HG03060 (cell line): ENCODE measurements at regions not wholly inside any gene's neighbourhood (a gene's known extent, or its start where the extent isn't known, plus 50 kb on each side); places are given as distances from the start of the nearest gene placed in this dataset.
"Not testable (repeated sequence)": the region's sequence is repeated elsewhere in the genome, so short reads cannot be mapped to it uniquely, and the experiment has no call there.

Source experiments
- ATAC-seq: cut with Tn5 transposase; IDR thresholded peaks from one replicate; pipeline ENCODE4 v1.9.1; 2021; ENCODE audit warnings: low read depth, moderate number of reproducible peaks; ENCODE audit not compliant: unreplicated experiment

DNA sequence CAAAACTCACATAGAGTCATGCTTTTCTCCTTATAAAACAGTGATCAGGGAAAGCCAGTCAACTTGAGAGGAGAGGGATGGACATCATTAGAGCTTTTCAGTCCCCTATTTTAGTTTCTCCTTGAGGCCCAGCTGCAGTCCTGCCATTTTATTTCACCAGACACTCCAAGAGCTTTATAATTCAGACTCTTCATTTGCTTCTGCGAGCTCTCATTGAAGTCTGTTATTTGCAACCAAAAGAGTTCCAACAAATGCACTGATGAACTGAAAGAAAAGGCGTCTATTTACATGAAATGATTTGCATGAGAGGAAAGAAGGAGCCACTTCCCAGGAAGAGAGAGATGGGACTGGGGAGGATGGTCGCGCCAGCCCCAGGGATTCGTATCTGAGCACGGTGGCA is 86.8 kb downstream of the NDUFA12 start:
- ATAC-seq: no peak

DNA sequence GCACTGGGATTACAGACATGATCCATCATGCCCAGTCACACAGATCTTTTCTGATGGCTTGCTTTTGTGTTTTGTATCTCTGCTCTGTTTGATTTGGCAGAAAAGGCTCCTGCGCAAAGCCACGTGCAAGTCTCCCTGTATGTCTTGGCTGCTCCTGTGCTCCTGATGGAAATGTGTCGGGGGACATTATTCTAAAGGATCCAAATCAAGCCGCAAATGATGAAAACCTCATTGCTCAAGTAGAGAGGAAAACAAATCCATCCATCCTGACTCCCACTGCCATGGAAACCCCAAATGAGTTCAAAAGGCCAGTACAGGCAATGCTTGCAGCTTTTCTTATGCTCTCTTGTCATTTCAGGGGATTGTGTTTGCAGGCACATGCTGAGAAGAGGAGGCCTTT is 93.8 kb downstream of the NDUFA12 start:
- ATAC-seq: no peak

DNA sequence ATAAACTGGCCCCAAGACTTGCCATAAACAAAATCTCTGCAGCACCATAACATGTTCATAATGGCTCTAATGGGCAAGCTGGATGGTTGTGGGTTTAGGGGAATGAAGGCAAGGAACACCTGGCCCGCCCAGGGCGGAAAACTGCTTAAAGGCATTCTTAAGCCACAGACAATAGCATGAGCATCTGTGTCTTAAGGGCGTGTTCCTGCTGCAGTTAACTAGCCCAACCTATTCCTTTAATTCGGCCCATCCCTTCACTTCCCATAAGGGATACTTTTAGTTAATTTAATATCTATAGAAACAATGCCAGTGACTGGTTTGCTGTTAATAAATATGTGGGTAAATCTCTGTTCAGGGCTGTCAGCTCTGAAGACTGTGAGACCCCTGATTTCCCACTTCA is 97.7 kb downstream of the NDUFA12 start:
- ATAC-seq: not testable (repeated sequence)

DNA sequence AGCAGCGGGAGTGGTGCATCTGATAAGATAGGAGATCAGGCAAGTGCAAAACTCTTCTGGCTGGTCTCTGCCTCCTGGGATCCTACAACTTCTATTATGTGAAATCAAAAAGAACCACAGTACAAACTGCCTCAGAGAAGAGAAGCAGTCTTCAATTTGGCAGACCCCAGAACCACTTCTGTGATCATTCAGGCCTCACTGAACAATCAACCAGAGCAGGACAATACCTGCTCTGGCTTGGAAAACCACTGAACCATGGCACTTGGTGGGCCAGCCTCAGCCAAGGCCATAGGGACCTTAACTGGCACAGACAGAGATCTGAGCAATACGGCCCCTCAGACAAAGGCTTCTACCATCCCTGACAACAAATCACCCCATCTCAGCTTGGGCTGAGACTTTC is 103.0 kb downstream of the NDUFA12 start:
- ATAC-seq: no peak

DNA sequence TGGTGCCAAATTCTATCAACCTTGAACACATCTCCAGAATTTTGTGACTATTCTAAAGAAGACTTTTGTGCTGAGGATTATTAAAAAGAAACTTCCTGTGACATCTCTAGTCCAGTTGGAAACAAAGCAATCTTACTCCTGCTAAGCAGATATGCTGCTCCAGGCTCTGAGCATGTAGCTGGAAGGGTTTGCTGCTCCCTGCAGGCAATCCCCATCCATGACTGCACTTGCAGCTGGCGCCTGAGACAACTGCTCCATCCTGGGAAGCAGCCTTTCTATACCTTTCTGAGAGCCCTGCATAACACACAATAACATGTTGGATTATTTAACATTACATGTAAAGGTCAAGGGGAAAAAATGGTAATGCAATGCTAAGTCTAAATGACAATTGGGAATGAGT is 105.1 kb downstream of the NDUFA12 start:
- ATAC-seq: no peak

DNA sequence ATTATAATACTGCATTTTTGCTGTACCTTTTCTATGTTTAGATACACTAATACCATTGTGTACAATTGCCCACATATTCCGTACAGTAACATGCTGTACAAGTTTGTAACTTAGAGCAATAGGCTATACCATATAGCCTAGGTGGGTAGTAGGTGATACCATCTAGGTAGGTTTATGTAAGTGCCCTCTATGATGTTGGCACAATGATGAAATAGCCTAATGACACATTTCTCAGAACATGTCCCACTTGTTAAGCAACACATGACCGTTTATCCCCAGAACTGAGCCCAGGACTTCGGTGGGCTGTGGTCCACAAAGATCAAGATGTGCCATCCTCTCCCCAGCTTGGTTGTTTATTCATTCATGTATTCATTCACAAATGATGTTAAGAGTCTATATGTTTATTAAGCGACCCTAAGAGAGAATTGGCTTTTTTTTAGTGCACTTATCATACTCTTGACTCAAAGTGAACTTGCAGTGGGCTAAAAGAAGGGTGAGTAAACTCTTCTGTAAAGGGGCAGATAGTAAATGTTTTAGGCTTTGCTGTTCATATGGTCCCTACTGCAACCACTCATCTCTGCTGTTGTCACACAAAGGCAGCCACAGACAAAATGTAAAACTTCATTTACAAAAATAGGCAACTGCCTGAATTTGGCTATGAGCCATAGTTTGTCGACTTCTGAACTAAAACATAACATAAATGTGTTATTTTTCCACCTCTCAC is 110.8 kb downstream of the NDUFA12 start:
- ATAC-seq: no peak

DNA sequence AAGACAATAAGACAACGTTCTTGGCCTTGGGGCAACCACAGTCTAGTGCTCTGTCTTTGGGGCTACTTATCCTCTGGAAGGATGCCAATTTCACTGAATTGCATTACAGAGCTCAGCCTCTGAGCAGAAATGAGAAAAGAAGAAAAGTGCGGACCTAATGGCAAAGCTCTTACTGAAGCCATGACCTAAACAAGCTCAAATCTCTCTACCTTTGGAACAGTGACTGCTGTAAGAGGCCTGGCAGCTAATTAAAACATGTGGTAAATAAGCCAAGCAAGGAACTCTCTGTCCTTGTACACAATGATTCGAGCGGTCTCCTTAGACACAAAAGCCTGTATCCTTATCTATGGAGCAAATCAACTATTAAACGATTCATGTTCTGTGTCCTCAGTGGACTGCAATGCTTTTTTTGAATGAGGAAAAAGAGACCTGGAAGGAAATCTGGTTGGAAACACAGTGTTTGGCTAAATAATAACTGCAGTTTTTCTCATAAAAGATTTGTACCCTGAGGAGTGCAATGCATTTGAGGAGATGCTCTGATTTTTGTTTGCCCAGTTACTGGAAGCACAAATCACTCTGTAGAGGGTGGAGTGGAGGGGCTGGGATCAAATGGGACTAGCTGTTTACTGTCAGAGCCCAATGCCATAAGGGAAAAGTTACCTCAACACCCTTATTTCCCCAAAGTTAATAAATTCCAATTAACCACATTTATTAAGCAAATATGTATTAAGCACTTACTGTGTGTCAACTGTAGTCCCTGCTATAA is 113.9 kb downstream of the NDUFA12 start:
- no peak for ATAC-seq

DNA sequence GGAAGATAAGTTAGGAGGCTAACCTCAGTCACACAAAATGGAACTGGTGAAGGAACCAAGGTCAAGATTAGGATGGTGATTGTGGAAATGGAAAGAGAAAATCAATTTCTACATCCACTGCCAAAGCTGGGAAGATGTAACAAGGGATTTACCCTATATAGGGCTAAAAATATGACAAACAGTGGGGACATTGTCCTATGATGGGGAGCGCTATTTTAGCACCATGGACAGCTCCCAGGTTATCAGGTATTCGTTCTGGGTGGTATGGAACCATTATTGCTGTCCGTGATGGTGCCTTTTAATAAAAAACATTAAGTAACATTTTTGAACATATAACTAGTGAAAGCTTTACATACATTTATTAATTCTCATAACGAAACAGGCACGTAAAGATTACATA is 124.0 kb downstream of the NDUFA12 start:
- no peak for ATAC-seq

DNA sequence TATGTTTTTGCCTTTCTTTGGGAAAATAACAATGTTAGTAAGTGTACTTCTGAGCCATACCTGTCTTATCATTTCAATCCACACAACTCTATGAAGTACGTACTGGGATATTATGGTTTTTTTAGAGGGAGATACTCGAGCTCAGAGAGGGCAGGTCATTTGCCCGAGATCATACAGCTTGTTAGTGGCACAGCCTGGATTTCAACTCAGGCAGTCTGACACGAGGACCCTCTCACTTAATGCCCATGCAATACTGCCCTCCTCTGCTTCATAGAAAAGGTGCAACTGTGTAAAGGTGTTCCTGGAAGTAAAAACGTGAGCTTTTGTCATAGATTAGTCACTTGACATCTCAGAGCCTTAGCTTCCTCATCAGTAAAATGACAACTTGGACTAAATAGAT is 128.0 kb downstream of the NDUFA12 start:
- ATAC-seq: peak; percentile 56

DNA sequence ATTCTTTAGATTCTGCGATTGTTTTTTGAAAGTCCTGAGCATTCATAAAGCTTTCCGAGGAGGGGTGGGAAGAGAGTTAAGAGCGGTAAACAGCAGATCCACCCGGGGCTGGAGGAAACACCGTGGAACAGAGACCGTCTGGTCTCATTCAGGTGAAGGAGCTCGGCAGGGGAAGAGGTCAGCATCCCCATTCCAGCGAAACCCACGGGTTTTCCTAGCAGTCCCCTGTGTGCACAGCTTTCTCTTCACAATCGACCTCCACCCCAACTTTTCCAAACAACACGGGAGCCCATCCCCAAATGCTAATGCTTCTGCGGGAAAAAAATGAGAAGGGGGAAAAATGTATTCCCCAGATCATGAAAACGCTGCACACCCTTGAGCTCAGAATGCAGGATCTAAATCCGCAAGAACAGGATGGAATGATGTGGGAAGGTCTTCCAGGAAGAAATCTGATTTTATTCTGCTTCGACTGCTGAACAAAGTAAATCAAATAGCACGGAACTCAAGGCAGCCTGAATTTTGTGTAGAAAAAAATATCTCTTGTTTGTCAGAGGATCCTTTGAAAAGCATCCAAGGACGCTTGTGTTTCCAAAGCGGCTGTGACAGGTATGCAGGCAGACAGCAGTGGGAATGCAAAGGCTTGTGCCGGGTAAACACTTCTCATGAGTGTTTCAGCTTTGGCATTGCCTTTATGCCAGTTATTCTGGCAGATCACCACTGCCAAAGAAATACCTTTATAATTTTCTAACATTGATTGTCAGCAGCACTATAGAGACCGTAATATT is 128.8 kb downstream of the NDUFA12 start:
- ATAC-seq: no peak

DNA sequence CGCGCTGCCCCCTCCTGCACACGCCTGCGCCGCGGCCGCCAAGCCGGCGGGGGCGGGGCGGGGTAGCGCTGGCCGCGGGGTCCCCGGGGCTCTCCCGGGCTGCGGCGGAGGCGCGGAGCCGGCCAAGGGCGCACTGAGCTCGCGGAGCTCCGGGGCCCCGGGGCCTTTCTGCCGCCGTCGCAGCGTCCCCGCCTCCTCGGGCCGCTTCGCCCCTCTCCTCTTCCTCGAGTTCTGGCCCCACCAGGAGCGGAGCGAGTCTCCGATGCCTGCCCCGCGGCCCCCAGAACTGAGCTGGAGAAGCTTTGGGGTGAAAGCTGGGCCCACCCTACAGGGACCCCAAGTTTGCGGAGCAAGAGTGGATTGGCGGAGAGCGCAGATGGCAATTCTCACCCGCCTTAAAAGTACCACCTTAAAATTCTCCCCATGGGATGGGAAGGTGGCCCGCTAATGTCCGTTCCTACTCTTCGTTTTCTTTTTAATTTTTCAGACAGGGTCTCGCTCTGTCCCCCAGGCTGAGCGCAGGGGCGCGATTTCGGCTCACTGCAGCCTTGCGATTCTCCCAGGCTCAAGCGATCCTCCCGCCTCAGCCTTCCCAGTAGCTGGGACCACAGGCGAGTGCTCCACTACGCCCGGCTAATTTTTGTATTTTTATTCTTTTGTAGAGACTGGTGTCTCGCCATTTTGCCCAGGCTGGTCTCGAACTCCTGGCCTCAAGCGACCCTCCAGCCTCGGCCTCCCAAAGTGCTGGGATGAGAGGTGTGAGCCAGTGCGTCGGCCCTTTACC is 129.6 kb downstream of the NDUFA12 start:
- ATAC-seq: no peak

DNA sequence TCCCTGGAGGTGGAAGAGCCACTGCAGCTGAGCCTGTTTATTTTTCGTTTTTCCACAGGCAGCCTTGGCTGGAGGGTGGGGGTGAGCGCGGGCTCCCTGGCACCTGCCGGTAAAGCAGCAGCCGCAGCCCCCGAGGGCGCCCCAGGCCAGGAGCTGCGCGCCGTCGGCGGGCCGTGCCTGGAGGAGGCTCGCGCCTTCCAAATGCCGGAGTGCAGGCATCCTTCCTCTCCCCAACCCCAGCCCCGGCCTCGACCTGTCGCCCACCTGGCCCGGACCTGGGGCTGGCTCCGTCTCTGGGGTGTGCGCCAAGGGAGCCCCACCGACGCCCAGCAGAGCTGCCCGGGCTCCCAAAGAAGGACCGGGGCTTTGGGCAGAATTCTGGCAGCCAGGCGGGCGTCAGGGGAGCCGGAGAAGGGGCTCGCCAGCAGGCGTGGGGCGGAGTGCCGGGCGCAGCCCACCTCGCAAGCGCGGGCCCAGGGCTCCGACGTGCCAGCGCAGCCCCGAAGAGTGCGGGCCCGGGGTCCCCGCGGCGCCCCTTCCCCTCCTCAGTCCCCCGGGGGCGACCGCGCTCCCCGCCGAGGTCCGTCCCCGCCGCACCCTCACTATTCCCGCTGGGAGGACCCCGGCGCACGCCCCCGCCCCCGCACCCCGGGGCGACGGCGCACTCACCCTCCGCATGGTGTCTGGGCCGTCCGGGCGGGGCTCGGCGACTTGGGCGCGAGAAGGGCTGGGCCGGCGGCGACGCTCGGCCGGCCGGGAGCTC is 130.3 kb downstream of the NDUFA12 start:
- no peak for ATAC-seq

DNA sequence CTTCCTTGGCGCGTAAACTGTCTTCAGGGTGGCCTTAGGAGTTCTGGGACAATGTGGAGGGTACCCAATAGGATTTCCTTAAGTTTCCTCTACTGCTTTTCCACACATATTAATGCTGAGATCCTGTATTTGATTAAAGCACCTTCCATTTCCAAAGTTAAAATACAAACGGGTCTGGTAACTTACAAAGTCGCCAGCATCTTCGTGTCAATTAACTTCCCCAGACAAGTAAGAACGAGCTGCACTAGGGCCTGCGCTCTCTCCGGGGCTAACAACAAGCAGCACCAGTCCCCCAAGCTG is 130.9 kb downstream of the NDUFA12 start:
- no peak for ATAC-seq

DNA sequence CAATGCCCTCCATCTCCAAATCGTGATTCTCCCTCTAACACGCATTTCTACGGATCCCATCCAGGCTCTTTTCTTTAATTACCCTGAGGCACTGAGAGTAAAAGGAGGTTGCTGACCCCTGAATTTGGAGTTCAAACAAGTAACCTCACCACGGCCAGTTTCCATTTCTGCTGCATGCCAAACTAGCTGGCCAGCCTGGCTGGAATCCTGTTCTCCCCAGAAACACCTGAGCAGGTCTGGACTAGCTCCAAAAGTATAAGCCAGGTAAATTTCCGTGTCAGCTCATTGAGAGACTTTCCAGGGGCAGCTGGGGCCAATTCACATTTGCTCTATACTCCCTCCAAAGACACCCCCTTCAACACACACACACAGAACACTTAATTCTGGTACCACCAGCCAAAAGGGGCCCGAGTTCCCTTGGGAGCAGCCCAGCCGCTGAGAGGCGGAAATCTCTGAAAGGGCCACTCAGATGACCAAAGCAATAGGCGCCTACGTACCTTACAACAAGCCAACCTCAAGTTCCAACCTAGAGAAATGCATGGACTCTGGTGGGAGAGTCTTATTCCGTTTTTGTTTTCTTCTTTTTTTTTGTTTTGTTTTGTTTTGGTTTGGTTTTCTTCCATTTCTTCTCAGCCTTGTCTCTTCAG is 131.4 kb downstream of the NDUFA12 start:
- no peak for ATAC-seq

DNA sequence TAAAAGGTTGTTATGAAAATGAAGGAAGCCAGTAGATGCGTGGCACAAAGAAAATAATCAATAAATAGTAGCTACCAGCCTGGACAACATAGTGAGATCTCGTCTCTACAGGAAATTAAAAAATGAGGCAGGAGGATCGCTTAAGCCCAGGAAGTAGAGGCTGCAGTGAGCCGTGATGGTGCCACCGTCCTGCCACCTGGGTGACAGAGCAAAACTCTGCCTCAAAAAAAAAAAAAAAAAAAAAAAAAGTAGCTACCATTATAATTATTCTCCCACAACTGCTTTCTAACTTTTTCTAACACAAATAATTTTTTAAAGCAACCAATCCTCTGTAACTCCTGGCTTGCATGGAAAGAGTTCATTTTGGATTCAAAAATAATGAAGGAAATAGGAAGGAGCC is 133.0 kb downstream of the NDUFA12 start:
- no peak for ATAC-seq

DNA sequence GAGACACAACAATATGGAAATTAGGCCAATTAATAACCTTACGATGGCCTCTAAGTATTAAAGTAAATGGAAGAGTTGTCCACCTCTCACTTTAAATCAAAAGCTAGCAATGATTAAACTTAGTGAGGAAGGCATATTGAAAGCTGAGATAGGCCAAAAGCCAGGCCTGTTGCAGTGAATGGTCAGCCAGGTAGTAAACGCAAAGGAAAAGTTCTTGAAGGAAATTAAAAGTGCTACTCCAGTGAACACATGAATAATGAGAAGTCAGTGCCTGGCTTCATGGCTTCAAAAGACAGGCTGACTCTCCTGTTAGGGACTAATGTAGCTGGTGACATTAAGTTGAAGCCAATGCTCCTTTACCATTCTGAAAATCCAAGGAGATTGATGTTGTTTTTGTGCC is 135.3 kb downstream of the NDUFA12 start:
- no peak for ATAC-seq

DNA sequence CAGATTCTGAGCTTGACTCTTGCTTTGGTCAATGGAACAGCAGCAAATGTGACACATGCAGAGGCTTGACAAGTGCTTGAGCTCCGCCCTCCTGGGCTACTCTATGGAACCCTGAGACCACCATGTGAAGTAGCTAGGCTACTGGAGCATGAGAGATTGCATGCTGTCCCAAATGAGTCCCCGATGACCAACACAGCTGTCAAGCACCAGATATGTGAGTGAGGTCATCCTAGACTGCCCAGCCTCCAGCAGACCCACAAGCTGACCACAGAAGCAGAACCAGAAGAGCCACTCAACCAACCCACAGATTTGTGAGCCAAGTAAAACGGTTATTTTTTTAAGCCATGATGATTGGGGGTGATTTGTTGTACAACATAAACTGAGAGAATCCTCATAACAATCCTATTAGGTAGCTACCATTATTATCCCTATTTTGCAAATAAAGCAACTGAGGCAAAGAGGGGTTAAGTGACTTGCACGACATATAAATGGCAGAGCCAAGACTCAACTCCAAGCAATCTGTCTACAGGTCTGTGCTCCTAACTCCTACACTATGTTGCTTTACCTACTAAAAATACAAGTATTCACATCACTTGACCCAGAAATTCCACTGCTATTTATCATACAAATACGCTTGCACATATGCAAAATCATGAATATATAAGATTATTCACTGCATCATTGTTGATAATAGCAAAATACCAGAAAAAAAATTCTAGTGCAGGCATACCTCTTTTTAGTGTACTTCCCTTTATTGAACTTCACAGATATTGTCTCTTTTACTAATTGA is 136.2 kb downstream of the NDUFA12 start:
- ATAC-seq: no peak

DNA sequence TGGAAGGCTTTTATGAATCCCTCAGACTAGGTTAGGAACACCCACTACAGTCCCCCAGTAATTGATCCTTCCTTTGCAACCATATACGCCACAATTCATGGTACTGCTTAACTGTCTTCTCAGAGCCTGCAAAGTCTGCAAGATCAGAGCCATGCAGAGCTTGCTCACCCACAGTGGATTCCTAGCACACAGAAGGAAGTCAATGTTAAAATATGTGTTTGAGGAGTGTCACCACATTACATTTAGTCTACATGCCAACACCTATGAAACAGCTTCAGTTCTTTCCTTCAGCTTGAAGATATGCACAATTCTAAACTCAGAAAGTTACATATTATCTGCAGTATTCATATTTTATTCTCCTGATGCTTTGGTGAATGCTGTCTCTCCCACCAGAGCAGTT is 138.5 kb downstream of the NDUFA12 start:
- no peak for ATAC-seq
